HepG2 (cell line): ENCODE measurements at regions not wholly inside any gene's neighbourhood (a gene's known extent, or its start where the extent isn't known, plus 50 kb on each side); places are given as distances from the start of the nearest gene placed in this dataset.

ENCODE experiments used
- ADNP ChIP-seq: sonication (generic); formaldehyde crosslinking; IDR thresholded peaks from 2 replicates; pipeline ENCODE4 v1.4.0; 2020; ENCODE audit warnings: missing genetic modification reagents
- CBX1 ChIP-seq: IDR thresholded peaks from one replicate; pipeline ENCODE4 v1.6.1; 2016; ENCODE audit warnings: antibody characterized with exemption, low read depth
- JUNB ChIP-seq: sonication (generic); formaldehyde crosslinking; IDR thresholded peaks from 2 replicates; pipeline ENCODE4 v1.8.0; 2022; ENCODE audit warnings: missing genetic modification reagents, mild to moderate bottlenecking, borderline replicate concordance
- MXI1 ChIP-seq: IDR thresholded peaks from 3 replicates; pipeline ENCODE4 v1.6.1; 2012; ENCODE audit warnings: low read depth, low read length, inconsistent platforms, borderline replicate concordance
- NFYC ChIP-seq: IDR thresholded peaks from 2 replicates; pipeline ENCODE4 v1.6.1; 2016; ENCODE audit warnings: missing genetic modification reagents, missing compliant biosample characterization
- ZNF333 ChIP-seq: sonication (generic); formaldehyde crosslinking; IDR thresholded peaks from 2 replicates; pipeline ENCODE4 v1.4.0; 2020; ENCODE audit warnings: mild to moderate bottlenecking, missing genetic modification reagents, borderline replicate concordance
- ZNF431 ChIP-seq: sonication (generic); formaldehyde crosslinking; IDR thresholded peaks from 2 replicates; pipeline ENCODE4 v1.9.0; 2022; ENCODE audit warnings: missing genetic modification reagents, low read depth, mild to moderate bottlenecking, borderline replicate concordance
- ZNF713 ChIP-seq: sonication (generic); formaldehyde crosslinking; IDR thresholded peaks from 2 replicates; pipeline ENCODE4 v1.4.0; 2020; ENCODE audit warnings: mild to moderate bottlenecking, missing genetic modification reagents
- TF ChIP-seq, protein P1 (sequence below): IDR thresholded peaks from 2 replicates; pipeline ENCODE4 v1.6.1; 2012; ENCODE audit warnings: inconsistent platforms

DNA sequence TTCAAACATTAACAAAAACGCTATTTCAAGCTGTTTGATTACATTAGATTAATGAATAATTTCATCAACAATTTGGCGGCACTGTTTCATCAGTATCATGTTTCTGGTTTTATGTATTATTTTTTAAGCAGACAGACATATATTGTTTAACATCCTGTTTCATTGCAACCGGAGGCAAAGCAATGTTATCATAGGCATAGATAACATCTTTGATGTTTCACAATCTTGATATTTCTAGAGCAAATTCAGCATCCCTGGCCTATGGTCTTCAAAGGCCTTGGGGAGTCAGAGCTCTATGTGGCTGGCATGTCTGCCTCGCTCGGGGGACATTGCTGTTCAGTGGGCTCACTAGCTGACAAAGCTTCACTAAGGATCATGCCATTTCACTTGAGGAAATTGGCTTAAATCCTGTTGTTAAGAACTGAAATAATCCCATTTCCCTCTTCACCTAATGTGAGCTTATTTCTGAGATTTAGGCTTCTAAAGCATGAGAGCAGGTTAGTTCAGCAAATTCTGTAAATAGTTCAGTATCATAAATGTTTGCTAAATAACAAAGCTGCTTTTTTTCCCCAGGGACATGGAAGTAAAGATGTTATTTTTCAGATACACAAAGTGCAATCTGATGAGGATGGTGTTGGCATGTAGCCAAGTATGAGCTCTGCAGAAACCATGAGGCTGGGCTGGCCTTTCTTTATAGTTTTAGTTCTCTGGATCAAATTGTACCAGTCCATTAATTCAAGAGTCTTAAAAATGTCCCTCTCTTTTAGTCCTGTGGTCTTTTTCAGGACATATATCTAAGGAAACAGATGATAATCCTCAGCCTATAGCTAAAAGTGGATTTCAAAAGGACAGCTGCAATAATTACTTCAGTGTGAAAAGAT lies 941.4 kb downstream of the PLOD2 start:
- TF ChIP-seq, protein P1, sequence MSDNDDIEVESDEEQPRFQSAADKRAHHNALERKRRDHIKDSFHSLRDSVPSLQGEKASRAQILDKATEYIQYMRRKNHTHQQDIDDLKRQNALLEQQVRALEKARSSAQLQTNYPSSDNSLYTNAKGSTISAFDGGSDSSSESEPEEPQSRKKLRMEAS, result no peak
- TF ChIP-seq ZNF431 (no peak), JUNB (no peak), ADNP (CRISPR knock-in tag) (no peak), MXI1 (no peak), ZNF713 (CRISPR knock-in tag) (no peak), CBX1 (no peak), ZNF333 (CRISPR knock-in tag) (no peak), NFYC (CRISPR knock-in tag) (no peak)
